Sigmoid colon (tissue), 3 donors: ENCODE measurements at regions not wholly inside any gene's neighbourhood (a gene's known extent, or its start where the extent isn't known, plus 50 kb on each side); places are given as distances from the start of the nearest gene placed in this dataset.

ENCODE experiments used
- CTCF ChIP-seq, 4 experiments: fragments of 450-650 bp in 3 of 4; fragments of 200-600 bp in 1 of 4; IDR thresholded peaks; one replicate each; pipeline ENCODE4 v1.5.1; 2016 to 2019; ENCODE audit warnings: antibody characterized with exemption in 4 of 4, mild to moderate bottlenecking in 3 of 4, moderate library complexity in 2 of 4
- POLR2A ChIP-seq, 2 donors: fragments of 450-650 bp; IDR thresholded peaks; one replicate each; pipeline ENCODE4 v1.6.1; 2016; ENCODE audit warnings: antibody characterized with exemption in 2 of 2, mild to moderate bottlenecking in 2 of 2, moderate library complexity in 2 of 2

- no peak for TF ChIP-seq CTCF (IDR thresholded peaks at IDR 0.05)
- no peak for TF ChIP-seq POLR2A (IDR thresholded peaks at IDR 0.05)
Measured at GRCh38 chr13:62847520-62847919, 1431.9 kb upstream of the PCDH20 start.
